Lower lobe of right lung (tissue), 2 donors: ENCODE measurements at regions not wholly inside any gene's neighbourhood (a gene's known extent, or its start where the extent isn't known, plus 50 kb on each side); places are given as distances from the start of the nearest gene placed in this dataset.
"Not testable (repeated sequence)": the region's sequence is repeated elsewhere in the genome, so short reads cannot be mapped to it uniquely, and the experiment has no call there.

Experiments used
- ATAC-seq, 2 donors: fragments of 200-7000 bp; cut with Tn5 transposase; one replicate each; pipeline ENCODE4 v1.9.1; 2020 to 2022; ENCODE audit warnings: mild to moderate bottlenecking in 2 of 2, moderate library complexity in 2 of 2
- DNase-seq: peaks from one replicate; pipeline ENCODE4 v3.0.0-alpha.2; 2020
- H3K27ac ChIP-seq: fragments of 200-600 bp; one replicate; pipeline ENCODE4 v1.8.0; 2022
- H3K27me3 ChIP-seq: fragments of 200-600 bp; one replicate; pipeline ENCODE4 v1.8.0; 2022; ENCODE audit warnings: low read depth
- H3K36me3 ChIP-seq: fragments of 200-600 bp; one replicate; pipeline ENCODE4 v1.8.0; 2022; ENCODE audit warnings: mild to moderate bottlenecking
- H3K4me1 ChIP-seq: fragments of 200-600 bp; one replicate; pipeline ENCODE4 v1.8.0; 2022
- H3K4me3 ChIP-seq: fragments of 200-600 bp; one replicate; pipeline ENCODE4 v1.8.0; 2022; ENCODE audit warnings: mild to moderate bottlenecking
- H3K9me3 ChIP-seq: fragments of 200-600 bp; one replicate; pipeline ENCODE4 v1.8.0; 2022
- intact Hi-C: fragments of 100-400 bp; cut with DNase I; formaldehyde crosslinking; loops from one replicate; pipeline ENCODE4 v1.11.0; 2022
- TF ChIP-seq, protein P1 (sequence below): fragments of 200-600 bp; IDR thresholded peaks from one replicate; pipeline ENCODE4 v1.8.0; 2022; ENCODE audit warnings: antibody characterized with exemption, mild to moderate bottlenecking
- donor health status: DM: no; HTN: yes; CAD: no; lungs with severe emphysema.

DNA sequence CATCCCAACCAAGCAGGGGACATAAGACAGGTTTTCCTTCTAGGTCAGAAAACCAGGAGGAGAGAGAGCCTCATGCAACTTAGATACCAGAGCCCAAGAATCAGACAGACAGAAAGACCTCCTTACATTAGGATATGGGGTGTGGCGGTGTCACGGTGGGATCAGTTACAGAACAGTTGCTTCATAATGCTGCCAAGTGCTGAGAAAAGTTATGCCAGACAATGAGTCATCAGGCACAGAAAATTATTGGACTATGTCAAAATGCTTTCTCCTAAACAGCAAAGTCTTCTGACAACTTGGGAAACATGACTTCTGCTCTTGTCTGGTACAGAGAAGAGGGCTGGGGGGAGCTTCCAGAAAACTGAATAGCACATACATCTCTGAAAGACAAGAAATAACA is 1120.2 kb upstream of the TMPRSS15 start:
- no peaks in the 10 kb centered on the region for H3K9me3 ChIP-seq
- H3K27ac ChIP-seq: no peak overlapping the region
- no peak for DNase-seq
- ATAC-seq: no peak
- H3K4me3 ChIP-seq: no peak overlapping the region
- H3K4me1 ChIP-seq: no peaks in the 10 kb centered on the region
- H3K36me3 ChIP-seq: no peaks in the 10 kb centered on the region
- TF ChIP-seq, protein P1, sequence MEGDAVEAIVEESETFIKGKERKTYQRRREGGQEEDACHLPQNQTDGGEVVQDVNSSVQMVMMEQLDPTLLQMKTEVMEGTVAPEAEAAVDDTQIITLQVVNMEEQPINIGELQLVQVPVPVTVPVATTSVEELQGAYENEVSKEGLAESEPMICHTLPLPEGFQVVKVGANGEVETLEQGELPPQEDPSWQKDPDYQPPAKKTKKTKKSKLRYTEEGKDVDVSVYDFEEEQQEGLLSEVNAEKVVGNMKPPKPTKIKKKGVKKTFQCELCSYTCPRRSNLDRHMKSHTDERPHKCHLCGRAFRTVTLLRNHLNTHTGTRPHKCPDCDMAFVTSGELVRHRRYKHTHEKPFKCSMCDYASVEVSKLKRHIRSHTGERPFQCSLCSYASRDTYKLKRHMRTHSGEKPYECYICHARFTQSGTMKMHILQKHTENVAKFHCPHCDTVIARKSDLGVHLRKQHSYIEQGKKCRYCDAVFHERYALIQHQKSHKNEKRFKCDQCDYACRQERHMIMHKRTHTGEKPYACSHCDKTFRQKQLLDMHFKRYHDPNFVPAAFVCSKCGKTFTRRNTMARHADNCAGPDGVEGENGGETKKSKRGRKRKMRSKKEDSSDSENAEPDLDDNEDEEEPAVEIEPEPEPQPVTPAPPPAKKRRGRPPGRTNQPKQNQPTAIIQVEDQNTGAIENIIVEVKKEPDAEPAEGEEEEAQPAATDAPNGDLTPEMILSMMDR: no peak
- intact Hi-C loops: no loop called here
- no peaks in the 10 kb centered on the region for H3K27me3 ChIP-seq

DNA sequence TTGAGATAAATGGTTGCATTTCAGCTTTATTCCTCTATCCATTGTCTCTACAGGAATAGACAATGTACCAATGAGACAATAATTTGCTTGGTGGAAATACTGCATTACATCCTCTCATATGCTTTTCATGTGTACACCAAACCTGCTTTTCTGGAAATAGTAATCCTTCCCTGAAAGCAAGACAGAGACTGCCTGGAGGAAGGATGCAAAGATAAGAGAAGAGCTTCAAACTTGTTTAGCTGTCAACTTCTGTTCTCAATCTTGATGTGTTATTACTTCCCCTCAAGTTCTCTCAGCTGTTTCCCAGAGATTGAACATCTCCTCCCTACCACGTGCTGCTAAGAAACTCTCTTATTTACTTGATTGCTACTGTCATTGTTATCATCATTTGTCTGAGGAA is 1125.4 kb upstream of the TMPRSS15 start:
- Histone ChIP-seq H3K36me3 (no peaks in the 10 kb centered on the region), H3K27ac (no peak overlapping the region), H3K4me1 (no peaks in the 10 kb centered on the region), H3K4me3 (no peak overlapping the region), H3K9me3 (no peaks in the 10 kb centered on the region), H3K27me3 (no peaks in the 10 kb centered on the region)
- intact Hi-C loops: no loop called here
- TF ChIP-seq, protein P1: no peak
- no peak for ATAC-seq
- no peak for DNase-seq

DNA sequence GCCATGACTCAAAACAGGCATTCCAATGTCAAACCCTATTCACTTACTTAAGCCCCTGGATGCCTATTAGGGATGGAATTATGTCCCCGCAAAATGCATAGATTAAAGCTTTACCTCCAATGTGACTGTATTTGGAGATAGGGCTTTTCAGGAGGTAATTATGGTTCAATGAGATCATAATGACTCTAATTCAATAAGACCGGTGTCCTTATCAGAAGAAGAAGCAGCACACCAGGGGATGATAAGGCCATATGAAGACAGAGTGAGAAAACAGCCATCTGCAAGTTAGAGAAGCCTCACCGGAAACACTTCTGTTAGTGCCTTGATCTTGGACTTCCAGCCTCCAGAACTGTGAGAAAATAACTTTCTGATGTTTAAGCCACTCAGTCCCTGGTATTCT is 1131.8 kb upstream of the TMPRSS15 start:
- TF ChIP-seq, protein P1: no peak
- intact Hi-C loops: no loop called here
- H3K27me3 ChIP-seq: no peaks in the 10 kb centered on the region
- no peak overlapping the region for H3K27ac ChIP-seq
- H3K4me1 ChIP-seq: no peaks in the 10 kb centered on the region
- H3K36me3 ChIP-seq: no peaks in the 10 kb centered on the region
- no peak for ATAC-seq
- DNase-seq: no peak
- no peaks in the 10 kb centered on the region for H3K9me3 ChIP-seq
- no peak overlapping the region for H3K4me3 ChIP-seq

DNA sequence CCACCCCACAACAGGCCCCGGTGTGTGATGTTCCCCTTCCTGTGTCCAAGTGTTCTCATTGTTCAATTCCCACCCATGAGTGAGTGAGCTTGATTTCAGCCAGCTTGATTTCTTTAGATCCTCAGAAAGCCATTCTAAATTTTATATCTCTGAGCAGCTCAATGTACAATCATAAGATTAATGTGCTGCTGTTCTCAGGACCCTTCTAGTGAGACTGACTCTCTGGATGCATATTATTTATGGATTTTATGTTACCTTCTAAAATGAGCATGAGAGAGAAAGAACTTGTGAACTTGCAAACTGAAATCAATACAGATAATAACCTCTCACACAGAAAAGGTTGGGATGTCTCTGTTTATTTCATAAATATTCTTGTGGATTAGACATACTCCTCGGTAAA is 1133.5 kb upstream of the TMPRSS15 start:
- H3K4me1 ChIP-seq: no peaks in the 10 kb centered on the region
- H3K9me3 ChIP-seq: no peaks in the 10 kb centered on the region
- no peaks in the 10 kb centered on the region for H3K36me3 ChIP-seq
- TF ChIP-seq, protein P1: no peak
- intact Hi-C loops: no loop called here
- H3K27ac ChIP-seq: no peak overlapping the region
- no peak for DNase-seq
- no peaks in the 10 kb centered on the region for H3K27me3 ChIP-seq
- no peak for ATAC-seq
- H3K4me3 ChIP-seq: no peak overlapping the region

DNA sequence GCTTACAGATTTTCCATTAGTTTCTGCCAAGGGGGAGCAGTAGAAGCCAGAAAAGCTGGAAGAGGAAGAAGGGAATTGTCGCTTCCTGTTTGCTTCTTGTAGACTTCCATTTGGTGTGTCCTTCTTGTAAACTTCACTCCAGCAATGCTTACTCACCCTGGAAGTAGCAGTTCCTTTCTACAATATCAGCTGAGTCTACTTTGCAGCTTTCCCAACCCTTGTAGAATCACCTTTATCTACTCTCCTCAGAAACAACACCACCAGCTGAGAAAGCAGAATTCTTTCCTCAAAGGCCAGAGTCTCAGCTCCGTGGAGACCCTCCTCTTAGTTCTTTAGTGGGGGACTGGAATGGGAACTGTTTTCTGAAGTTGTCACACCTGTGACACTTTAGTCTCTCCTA is 1136.7 kb upstream of the TMPRSS15 start:
- no peaks in the 10 kb centered on the region for H3K36me3 ChIP-seq
- ATAC-seq: no peak
- H3K27me3 ChIP-seq: no peaks in the 10 kb centered on the region
- intact Hi-C loops: no loop called here
- H3K4me3 ChIP-seq: no peak overlapping the region
- no peak overlapping the region for H3K27ac ChIP-seq
- no peaks in the 10 kb centered on the region for H3K9me3 ChIP-seq
- TF ChIP-seq, protein P1: no peak
- H3K4me1 ChIP-seq: no peaks in the 10 kb centered on the region
- no peak for DNase-seq

DNA sequence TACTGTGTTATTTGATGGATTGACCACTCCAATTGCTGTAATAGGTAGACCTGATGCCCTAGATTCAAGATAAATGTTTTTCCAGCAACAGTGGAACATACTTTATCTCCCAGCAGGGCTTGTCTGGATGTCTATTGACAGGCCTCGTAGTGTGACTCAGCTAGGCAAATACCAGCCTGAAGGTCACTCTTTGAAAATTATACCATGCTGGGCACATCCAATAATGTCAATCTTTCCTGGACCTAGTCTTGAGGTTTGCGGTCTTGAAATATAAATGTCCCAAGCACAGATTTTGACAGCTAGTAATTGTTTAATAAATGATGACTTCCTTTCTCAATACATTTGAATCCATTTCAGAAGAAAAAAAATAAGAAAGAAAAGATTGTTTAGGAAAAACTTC is 1138.0 kb upstream of the TMPRSS15 start:
- DNase-seq: no peak

DNA sequence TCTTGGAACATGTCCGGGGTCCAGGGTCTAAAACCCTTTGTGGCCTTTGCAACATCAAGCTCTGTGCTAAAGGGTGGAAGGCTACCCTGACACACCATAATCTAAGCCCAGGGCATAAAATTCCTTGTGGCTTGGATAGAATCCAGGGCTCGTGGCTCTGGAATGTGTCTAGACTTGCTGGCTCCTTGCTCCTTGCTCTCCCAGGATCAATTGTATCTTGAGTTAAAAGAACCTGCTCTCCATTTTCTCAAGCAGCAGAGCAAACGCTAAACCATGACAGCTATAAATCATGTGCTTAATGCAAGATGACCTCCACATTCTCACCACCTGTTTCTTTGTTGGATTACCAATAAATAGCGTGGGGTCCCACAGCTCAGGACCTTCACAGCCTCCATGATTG is 1140.9 kb upstream of the TMPRSS15 start:
- H3K36me3 ChIP-seq, H3K27me3 ChIP-seq, ATAC-seq, H3K4me3 ChIP-seq, intact Hi-C loops, DNase-seq, H3K9me3 ChIP-seq, H3K4me1 ChIP-seq, H3K27ac ChIP-seq: not testable (repeated sequence)

More for the DNA sequence above, 1138.0 kb upstream of the TMPRSS15 start:
- Histone ChIP-seq H3K9me3 (no peaks in the 10 kb centered on the region), H3K27me3 (no peaks in the 10 kb centered on the region), H3K27ac (no peak overlapping the region), H3K4me3 (no peak overlapping the region), H3K36me3 (no peaks in the 10 kb centered on the region), H3K4me1 (no peaks in the 10 kb centered on the region)
- intact Hi-C loops: no loop called here
- no peak for ATAC-seq
- TF ChIP-seq, protein P1: no peak
